Heart right ventricle (tissue), 16 donors: ENCODE measurements at regions not wholly inside any gene's neighbourhood (a gene's known extent, or its start where the extent isn't known, plus 50 kb on each side); places are given as distances from the start of the nearest gene placed in this dataset.

Source experiments
- ATAC-seq, 8 donors: fragments of 200-7000 bp; cut with Tn5 transposase; one replicate each; pipeline ENCODE4 v1.9.1; 2020; ENCODE audit warnings: mild to moderate bottlenecking in 8 of 8, moderate library complexity in 8 of 8, moderate number of reproducible peaks in 1 of 8
- DNase-seq, 2 donors: peaks; one replicate each; pipeline ENCODE4 v3.0.0-alpha.2; 2020
- H3K27ac ChIP-seq, 10 donors: fragments of 200-600 bp; sonication (generic) in 2 of 10; one replicate each; pipeline versions ENCODE4 v1.5.0 to v1.8.0; 2020 to 2022; ENCODE audit warnings: mild to moderate bottlenecking in 3 of 10
- H3K27me3 ChIP-seq, 7 donors: fragments of 200-600 bp; one replicate each; pipeline ENCODE4 v1.8.0; 2021 to 2022; ENCODE audit warnings: mild to moderate bottlenecking in 2 of 7
- H3K36me3 ChIP-seq, 9 donors: fragments of 200-600 bp; sonication (generic) in 1 of 9; one replicate each; pipeline versions ENCODE4 v1.5.0 to v1.8.0; 2020 to 2022; ENCODE audit warnings: mild to moderate bottlenecking in 2 of 9
- H3K4me1 ChIP-seq, 9 donors: fragments of 200-600 bp; sonication (generic) in 1 of 9; one replicate each; pipeline versions ENCODE4 v1.5.0 to v1.8.0; 2020 to 2022; ENCODE audit warnings: mild to moderate bottlenecking in 4 of 9
- H3K4me3 ChIP-seq, 10 donors: fragments of 200-600 bp; sonication (generic) in 2 of 10; one replicate each; pipeline versions ENCODE4 v1.5.0 to v1.8.0; 2020 to 2022; ENCODE audit warnings: mild to moderate bottlenecking in 7 of 10, moderate library complexity in 2 of 10
- H3K9me3 ChIP-seq, 11 donors: fragments of 200-600 bp in 10 of 11; sonication (generic) in 2 of 11; one replicate each; pipeline versions ENCODE4 v1.5.0 to v1.8.0; 2013 to 2022; ENCODE audit warnings: mild to moderate bottlenecking in 2 of 11, control low read depth in 1 of 11, moderate library complexity in 1 of 11
- CTCF ChIP-seq, 9 donors: fragments of 200-600 bp; sonication (generic) in 2 of 9; IDR thresholded peaks; one replicate each; pipeline versions ENCODE4 v1.5.0 to v1.8.0; 2021 to 2022; ENCODE audit warnings: antibody characterized with exemption in 9 of 9, mild to moderate bottlenecking in 5 of 9, moderate library complexity in 1 of 9
- WGBS, 2 donors: extraction: QIAGEN DNeasy Blood & Tissue Kit; methylation state at CpG; one replicate each; pipeline ENCODE4 v1.1.7; 2013; ENCODE audit warnings: inconsistent platforms in 1 of 2; 5-methylcytosine and 5-hydroxymethylcytosine counted together
- intact Hi-C, 10 donors: fragments of 100-400 bp; cut with DNase I; formaldehyde crosslinking; loops; one replicate each; pipeline versions ENCODE4 v1.11.1 to v1.14.2; 2022
- donor health status: Arrhythmogenic right ventricular cardiomyopathy.
- donor health status: ischemic (EF 13 %, LVEDD 7.1; RV severe dilation, severe dysfunction).
- donor health status: healthy with polysubstance abuse.
- donor health status: DM: no; HTN: yes; CAD: no.
- donor health status: DM: no; HTN: no; CAD: no.
- donor health status: ischemic (EF 25% LVEDD 6.9; RV normal size, moderate dysfunction).
- donor health status: ischemic (EF 25% LVEDD 5.7; RV mildly dilated, moderate dysfunction).
- donor health status: healthy.
- donor health status: DM: yes; HTN: yes; CAD: no.
- donor health status: Ischemic cardiomyopathy.
- donor health status: ischemic (EF 35%, LVEDD 5.7; RV mildly dilated, moderate dysfunction).
- donor health status: nonischemic (EF 11% LVEDD 7.7; RV severe dilation, severe dysfunction).
- donor health status: DM: yes; HTN: yes; CAD: no.
- donor health status: PGD.
- donor health status: ischemic (EF 29% LVEDD 5.4; RV normal size, mild dysfunction).
- donor health status: nonischemic (EF 23%, LVEDD 6.1; RV moderate dilation, normal function).

GRCh38 chr13:97057176-97057575, 62.9 kb upstream of the OXGR1 start:
- intact Hi-C loops = no loop called here
- Histone ChIP-seq H3K4me3 (no peak overlapping the region), H3K27ac (no peak overlapping the region), H3K9me3 (peaks cover 0 to 20% (median 0%) of the 10 kb centered on the region in 11 donors), H3K27me3 (peaks cover 0 to 9% (median 0%) of the 10 kb centered on the region in 7 donors), H3K36me3 (no peaks in the 10 kb centered on the region), H3K4me1 (no peaks in the 10 kb centered on the region)
- no peak for TF ChIP-seq CTCF (IDR thresholded peaks at IDR 0.05)
- 60 to 85% methylated on average over 2 of the region's 2 CpGs for WGBS, 2 donors
- no peak for DNase-seq
- ATAC-seq = no peak

- ATAC-seq = no peak
- DNase-seq = no peak
- no peaks in the 10 kb centered on the region for H3K4me1 ChIP-seq
- no peaks in the 10 kb centered on the region for H3K36me3 ChIP-seq
- H3K4me3 ChIP-seq = no peak overlapping the region
- H3K27ac ChIP-seq = no peak overlapping the region
- no peak for TF ChIP-seq CTCF (IDR thresholded peaks at IDR 0.05)
- peaks cover 0 to 9% (median 0%) of the 10 kb centered on the region in 7 donors for H3K27me3 ChIP-seq
- intact Hi-C loops = no loop called here
- H3K9me3 ChIP-seq = peaks cover 0 to 14% (median 0%) of the 10 kb centered on the region in 11 donors
- 47 to 48% methylated on average over 3 of the region's 3 CpGs for WGBS, 2 donors
Measured at GRCh38 chr13:97058391-97058790, 64.1 kb upstream of the OXGR1 start.

- Histone ChIP-seq H3K4me1 (no peaks in the 10 kb centered on the region), H3K27ac (no peak overlapping the region), H3K4me3 (no peak overlapping the region), H3K36me3 (no peaks in the 10 kb centered on the region), H3K27me3 (peaks cover 0 to 9% (median 0%) of the 10 kb centered on the region in 7 donors), H3K9me3 (peaks cover 0 to 11% (median 0%) of the 10 kb centered on the region in 11 donors)
- DNase-seq (no peak), ATAC-seq (no peak)
- TF ChIP-seq CTCF (IDR thresholded peaks at IDR 0.05) = no peak
- 69 to 81% methylated on average over 1 of the region's 1 CpG for WGBS, 2 donors
- intact Hi-C loops = no loop called here
Measured at GRCh38 chr13:97058926-97059325, 64.7 kb upstream of the OXGR1 start.

- Histone ChIP-seq H3K27ac (no peak overlapping the region), H3K4me3 (no peak overlapping the region), H3K4me1 (peaks cover 0 to 9% (median 0%) of the 10 kb centered on the region in 9 donors), H3K36me3 (no peaks in the 10 kb centered on the region), H3K27me3 (peaks cover 0 to 4% (median 0%) of the 10 kb centered on the region in 7 donors), H3K9me3 (no peaks in the 10 kb centered on the region)
- WGBS, 2 donors = 95 to 96% methylated on average over 8 of the region's 8 CpGs
- no peak for ATAC-seq
- intact Hi-C loops = no loop called here
- DNase-seq = no peak
- no peak for TF ChIP-seq CTCF (IDR thresholded peaks at IDR 0.05)
Measured at GRCh38 chr13:97067017-97067895, 73.0 kb upstream of the OXGR1 start.
